Heart right ventricle (tissue), 16 donors: ENCODE measurements at regions not wholly inside any gene's neighbourhood (a gene's known extent, or its start where the extent isn't known, plus 50 kb on each side); places are given as distances from the start of the nearest gene placed in this dataset.

ENCODE experiments used
- ATAC-seq, 8 donors: fragments of 200-7000 bp; cut with Tn5 transposase; one replicate each; pipeline ENCODE4 v1.9.1; 2020; ENCODE audit warnings: mild to moderate bottlenecking in 8 of 8, moderate library complexity in 8 of 8, moderate number of reproducible peaks in 1 of 8
- DNase-seq, 2 donors: peaks; one replicate each; pipeline ENCODE4 v3.0.0-alpha.2; 2020
- H3K27ac ChIP-seq, 10 donors: fragments of 200-600 bp; sonication (generic) in 2 of 10; one replicate each; pipeline versions ENCODE4 v1.5.0 to v1.8.0; 2020 to 2022; ENCODE audit warnings: mild to moderate bottlenecking in 3 of 10
- H3K27me3 ChIP-seq, 7 donors: fragments of 200-600 bp; one replicate each; pipeline ENCODE4 v1.8.0; 2021 to 2022; ENCODE audit warnings: mild to moderate bottlenecking in 2 of 7
- H3K36me3 ChIP-seq, 9 donors: fragments of 200-600 bp; sonication (generic) in 1 of 9; one replicate each; pipeline versions ENCODE4 v1.5.0 to v1.8.0; 2020 to 2022; ENCODE audit warnings: mild to moderate bottlenecking in 2 of 9
- H3K4me1 ChIP-seq, 9 donors: fragments of 200-600 bp; sonication (generic) in 1 of 9; one replicate each; pipeline versions ENCODE4 v1.5.0 to v1.8.0; 2020 to 2022; ENCODE audit warnings: mild to moderate bottlenecking in 4 of 9
- H3K4me3 ChIP-seq, 10 donors: fragments of 200-600 bp; sonication (generic) in 2 of 10; one replicate each; pipeline versions ENCODE4 v1.5.0 to v1.8.0; 2020 to 2022; ENCODE audit warnings: mild to moderate bottlenecking in 7 of 10, moderate library complexity in 2 of 10
- H3K9me3 ChIP-seq, 11 donors: fragments of 200-600 bp in 10 of 11; sonication (generic) in 2 of 11; one replicate each; pipeline versions ENCODE4 v1.5.0 to v1.8.0; 2013 to 2022; ENCODE audit warnings: mild to moderate bottlenecking in 2 of 11, control low read depth in 1 of 11, moderate library complexity in 1 of 11
- WGBS, 2 donors: extraction: QIAGEN DNeasy Blood & Tissue Kit; methylation state at CpG; one replicate each; pipeline ENCODE4 v1.1.7; 2013; ENCODE audit warnings: inconsistent platforms in 1 of 2; 5-methylcytosine and 5-hydroxymethylcytosine counted together
- intact Hi-C, 10 donors: fragments of 100-400 bp; cut with DNase I; formaldehyde crosslinking; loops; one replicate each; pipeline versions ENCODE4 v1.11.1 to v1.14.2; 2022
- TF ChIP-seq, protein P1 (sequence below), 9 donors: fragments of 200-600 bp; sonication (generic) in 2 of 9; IDR thresholded peaks; one replicate each; pipeline versions ENCODE4 v1.5.0 to v1.8.0; 2021 to 2022; ENCODE audit warnings: antibody characterized with exemption in 9 of 9, mild to moderate bottlenecking in 5 of 9, moderate library complexity in 1 of 9
- donor health status: Arrhythmogenic right ventricular cardiomyopathy.
- donor health status: ischemic (EF 13 %, LVEDD 7.1; RV severe dilation, severe dysfunction).
- donor health status: healthy with polysubstance abuse.
- donor health status: DM: no; HTN: yes; CAD: no.
- donor health status: DM: no; HTN: no; CAD: no.
- donor health status: ischemic (EF 25% LVEDD 6.9; RV normal size, moderate dysfunction).
- donor health status: ischemic (EF 25% LVEDD 5.7; RV mildly dilated, moderate dysfunction).
- donor health status: healthy.
- donor health status: DM: yes; HTN: yes; CAD: no.
- donor health status: Ischemic cardiomyopathy.
- donor health status: ischemic (EF 35%, LVEDD 5.7; RV mildly dilated, moderate dysfunction).
- donor health status: nonischemic (EF 11% LVEDD 7.7; RV severe dilation, severe dysfunction).
- donor health status: DM: yes; HTN: yes; CAD: no.
- donor health status: PGD.
- donor health status: ischemic (EF 29% LVEDD 5.4; RV normal size, mild dysfunction).
- donor health status: nonischemic (EF 23%, LVEDD 6.1; RV moderate dilation, normal function).

DNA sequence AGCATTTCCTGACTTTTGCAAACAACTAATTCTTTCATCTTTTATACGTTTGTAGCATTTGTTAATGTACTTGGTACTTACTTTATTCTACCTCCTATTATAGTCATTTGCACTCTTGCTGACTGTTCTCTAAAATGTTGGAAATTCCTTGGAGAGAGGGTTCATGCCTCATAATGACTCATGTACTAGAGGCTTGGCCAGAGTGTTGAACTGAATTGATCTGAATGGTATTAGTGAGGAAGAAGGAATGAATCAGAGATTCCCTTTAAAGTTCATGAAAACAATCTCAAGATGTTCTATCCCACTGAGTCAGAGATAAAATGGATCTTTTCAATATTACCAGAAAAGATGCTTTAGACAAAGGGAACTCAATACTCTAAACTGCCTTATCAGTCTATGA lies 383.4 kb downstream of the SEC16B start:
- no peaks in the 10 kb centered on the region for H3K4me1 ChIP-seq
- H3K27ac ChIP-seq = no peak overlapping the region
- H3K9me3 ChIP-seq = no peaks in the 10 kb centered on the region
- no peaks in the 10 kb centered on the region for H3K36me3 ChIP-seq
- 72 to 87% methylated on average over 1 of the region's 1 CpG for WGBS, 2 donors
- intact Hi-C loops = no loop called here
- TF ChIP-seq, protein P1, sequence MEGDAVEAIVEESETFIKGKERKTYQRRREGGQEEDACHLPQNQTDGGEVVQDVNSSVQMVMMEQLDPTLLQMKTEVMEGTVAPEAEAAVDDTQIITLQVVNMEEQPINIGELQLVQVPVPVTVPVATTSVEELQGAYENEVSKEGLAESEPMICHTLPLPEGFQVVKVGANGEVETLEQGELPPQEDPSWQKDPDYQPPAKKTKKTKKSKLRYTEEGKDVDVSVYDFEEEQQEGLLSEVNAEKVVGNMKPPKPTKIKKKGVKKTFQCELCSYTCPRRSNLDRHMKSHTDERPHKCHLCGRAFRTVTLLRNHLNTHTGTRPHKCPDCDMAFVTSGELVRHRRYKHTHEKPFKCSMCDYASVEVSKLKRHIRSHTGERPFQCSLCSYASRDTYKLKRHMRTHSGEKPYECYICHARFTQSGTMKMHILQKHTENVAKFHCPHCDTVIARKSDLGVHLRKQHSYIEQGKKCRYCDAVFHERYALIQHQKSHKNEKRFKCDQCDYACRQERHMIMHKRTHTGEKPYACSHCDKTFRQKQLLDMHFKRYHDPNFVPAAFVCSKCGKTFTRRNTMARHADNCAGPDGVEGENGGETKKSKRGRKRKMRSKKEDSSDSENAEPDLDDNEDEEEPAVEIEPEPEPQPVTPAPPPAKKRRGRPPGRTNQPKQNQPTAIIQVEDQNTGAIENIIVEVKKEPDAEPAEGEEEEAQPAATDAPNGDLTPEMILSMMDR (IDR thresholded peaks at IDR 0.05) = no peak
- H3K4me3 ChIP-seq = no peak overlapping the region
- ATAC-seq (no peak), DNase-seq (no peak)
- peaks cover 0 to 17% (median 6%) of the 10 kb centered on the region in 7 donors for H3K27me3 ChIP-seq

DNA sequence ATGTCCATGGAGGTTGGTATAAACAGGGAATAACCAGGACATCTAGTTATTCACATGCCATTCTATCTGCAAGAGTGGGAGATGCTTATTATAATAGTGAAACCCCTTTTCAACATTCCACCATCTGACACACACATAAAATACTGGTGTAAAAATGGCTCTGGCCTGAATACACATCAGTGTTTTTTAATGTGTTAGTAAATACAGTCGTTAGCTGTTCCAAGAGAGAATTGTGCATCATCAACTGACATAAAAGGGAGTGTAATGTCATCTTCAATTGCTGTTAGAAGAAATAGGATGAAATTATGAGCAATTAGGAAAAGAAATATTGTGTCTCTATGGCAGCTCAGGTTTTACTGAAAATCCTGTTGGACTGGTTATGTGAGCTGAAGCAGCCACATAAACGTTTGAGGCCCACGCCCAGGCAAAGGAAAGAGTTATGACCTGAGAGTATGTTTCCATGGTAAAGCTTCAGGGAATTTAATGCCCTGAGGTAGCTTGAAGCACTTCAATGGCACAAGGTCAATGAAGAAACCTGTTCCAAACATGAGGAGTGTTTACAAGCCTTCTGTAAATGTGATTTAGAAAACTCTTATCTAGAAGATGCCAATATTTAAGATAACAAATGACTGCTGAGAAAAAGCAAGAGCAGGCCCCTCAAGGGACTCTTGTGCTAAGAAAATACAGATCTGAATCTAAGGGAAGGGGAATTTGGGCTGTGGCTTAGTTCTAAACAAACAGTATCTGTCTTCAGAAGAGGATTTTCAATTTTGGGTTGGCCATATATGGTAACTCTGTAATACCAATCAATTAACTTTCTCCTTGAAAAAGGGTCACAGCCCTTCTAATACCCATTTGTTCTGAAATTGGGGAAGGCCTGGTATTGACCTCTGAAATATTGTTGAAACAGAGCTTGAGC lies 384.3 kb downstream of the SEC16B start:
- no peaks in the 10 kb centered on the region for H3K9me3 ChIP-seq
- H3K27me3 ChIP-seq = peaks cover 0 to 11% (median 2%) of the 10 kb centered on the region in 7 donors
- H3K4me3 ChIP-seq = no peak overlapping the region
- no peak overlapping the region for H3K27ac ChIP-seq
- no peaks in the 10 kb centered on the region for H3K4me1 ChIP-seq
- WGBS, 2 donors = 66 to 67% methylated on average over 3 of the region's 3 CpGs
- TF ChIP-seq, protein P1 (IDR thresholded peaks at IDR 0.05) = no peak
- no peaks in the 10 kb centered on the region for H3K36me3 ChIP-seq
- ATAC-seq (no peak), DNase-seq (no peak)
- intact Hi-C loops = no loop called here

DNA sequence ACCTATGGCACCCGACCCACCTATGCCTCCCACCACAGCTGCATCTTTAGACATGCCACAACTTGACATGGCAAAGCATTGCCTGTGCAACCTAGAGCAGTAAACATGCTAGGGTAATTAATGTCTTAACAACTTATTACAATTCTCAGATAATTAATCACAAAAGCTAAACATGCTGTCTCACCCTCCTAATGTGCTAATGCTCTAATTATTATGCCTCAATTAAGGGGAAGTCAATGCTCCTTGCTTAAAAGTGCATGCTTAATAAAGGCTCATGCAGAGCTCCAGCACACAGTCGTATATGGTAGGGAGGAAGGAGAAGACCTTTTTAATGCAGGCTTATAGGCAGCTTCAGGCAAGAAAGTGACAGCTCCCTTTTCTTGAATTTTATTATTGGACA lies 396.0 kb downstream of the SEC16B start:
- ATAC-seq (no peak), DNase-seq (no peak)
- TF ChIP-seq, protein P1 (IDR thresholded peaks at IDR 0.05) = no peak
- Histone ChIP-seq H3K27ac (no peak overlapping the region), H3K36me3 (no peaks in the 10 kb centered on the region), H3K27me3 (peaks cover 0 to 17% (median 5%) of the 10 kb centered on the region in 7 donors), H3K4me1 (no peaks in the 10 kb centered on the region), H3K9me3 (peaks cover 0 to 3% (median 0%) of the 10 kb centered on the region in 11 donors), H3K4me3 (no peak overlapping the region)
- intact Hi-C loops = no loop called here
- 72 to 80% methylated on average over 2 of the region's 2 CpGs for WGBS, 2 donors

DNA sequence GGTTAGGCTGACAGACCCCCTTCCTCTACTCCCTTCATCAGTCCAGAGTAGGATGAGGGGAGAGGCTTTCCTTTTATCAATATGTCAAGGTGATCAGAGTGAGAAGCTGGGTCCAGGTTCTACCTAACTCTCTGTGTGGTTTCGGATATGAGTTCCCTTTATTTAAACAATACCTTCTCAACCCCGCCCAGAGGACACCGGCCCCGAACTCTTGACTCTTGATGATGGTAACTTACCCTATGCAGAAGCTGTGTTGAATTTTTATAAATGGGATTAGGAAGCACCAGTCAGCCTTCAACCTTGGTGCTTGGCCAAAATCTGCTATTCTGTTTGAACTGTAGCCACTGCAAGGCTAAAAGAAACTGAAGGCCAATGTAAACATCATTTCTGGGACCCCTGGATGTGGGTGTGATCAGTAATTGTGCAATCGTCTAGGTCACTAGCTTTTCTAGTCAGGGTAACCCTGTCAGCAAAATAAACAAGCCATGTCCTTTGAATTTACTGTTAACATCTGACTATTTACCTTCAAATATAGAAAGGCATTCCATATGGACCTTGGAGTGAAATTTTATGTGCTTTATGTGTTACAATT lies 398.3 kb downstream of the SEC16B start:
- Histone ChIP-seq H3K36me3 (no peaks in the 10 kb centered on the region), H3K27ac (no peak overlapping the region), H3K4me3 (no peak overlapping the region), H3K4me1 (no peaks in the 10 kb centered on the region), H3K27me3 (peaks cover 0 to 7% (median 0%) of the 10 kb centered on the region in 7 donors), H3K9me3 (peaks cover 0 to 3% (median 0%) of the 10 kb centered on the region in 11 donors)
- ATAC-seq = no peak
- TF ChIP-seq, protein P1 (IDR thresholded peaks at IDR 0.05) = no peak
- DNase-seq = no peak
- intact Hi-C loops = no loop called here
- WGBS, 2 donors = 74 to 81% methylated on average over 5 of the region's 5 CpGs
